GM19467 (cell line): ENCODE measurements at regions not wholly inside any gene's neighbourhood (a gene's known extent, or its start where the extent isn't known, plus 50 kb on each side); places are given as distances from the start of the nearest gene placed in this dataset.

Experiments
- ATAC-seq: cut with Tn5 transposase; IDR thresholded peaks from one replicate; pipeline ENCODE4 v1.9.1; 2021; ENCODE audit warnings: mild to moderate bottlenecking, moderate library complexity; ENCODE audit not compliant: unreplicated experiment

DNA sequence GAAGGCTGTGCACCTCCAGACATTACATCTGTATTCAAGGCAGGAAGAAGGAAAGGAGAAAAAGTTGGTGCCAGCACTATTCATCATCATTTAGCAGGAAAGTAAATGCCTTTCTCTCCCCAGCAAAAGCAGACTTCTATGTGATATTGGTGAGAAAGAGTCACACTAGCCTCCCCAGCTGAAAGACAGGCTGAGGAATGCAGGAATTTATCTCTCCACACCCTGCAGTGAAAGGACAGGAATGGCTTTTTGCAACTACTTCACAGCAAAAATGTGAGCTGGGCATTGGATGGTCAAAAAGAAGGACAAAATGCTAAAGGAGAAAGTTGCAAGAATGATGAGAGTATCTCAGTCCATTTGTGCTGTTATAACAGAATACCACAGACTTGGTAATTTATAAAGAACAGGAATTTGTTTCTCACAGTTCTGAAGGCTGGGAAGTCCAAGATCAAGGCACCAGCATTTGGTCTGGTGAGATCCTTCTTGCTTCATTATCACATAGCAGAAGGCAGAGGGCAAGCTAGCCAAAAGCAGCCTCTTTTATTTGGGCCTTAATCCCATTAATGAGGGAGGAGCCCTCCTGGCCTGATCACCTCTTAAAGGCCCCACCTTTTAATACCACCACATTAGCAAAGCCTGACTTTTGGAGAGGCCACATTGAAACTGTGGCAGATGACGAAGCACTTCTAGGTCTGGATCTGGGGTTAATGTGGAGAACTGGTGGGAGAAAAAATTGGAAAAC lies 388.1 kb upstream of the SLC14A2 start:
- no peak for ATAC-seq

DNA sequence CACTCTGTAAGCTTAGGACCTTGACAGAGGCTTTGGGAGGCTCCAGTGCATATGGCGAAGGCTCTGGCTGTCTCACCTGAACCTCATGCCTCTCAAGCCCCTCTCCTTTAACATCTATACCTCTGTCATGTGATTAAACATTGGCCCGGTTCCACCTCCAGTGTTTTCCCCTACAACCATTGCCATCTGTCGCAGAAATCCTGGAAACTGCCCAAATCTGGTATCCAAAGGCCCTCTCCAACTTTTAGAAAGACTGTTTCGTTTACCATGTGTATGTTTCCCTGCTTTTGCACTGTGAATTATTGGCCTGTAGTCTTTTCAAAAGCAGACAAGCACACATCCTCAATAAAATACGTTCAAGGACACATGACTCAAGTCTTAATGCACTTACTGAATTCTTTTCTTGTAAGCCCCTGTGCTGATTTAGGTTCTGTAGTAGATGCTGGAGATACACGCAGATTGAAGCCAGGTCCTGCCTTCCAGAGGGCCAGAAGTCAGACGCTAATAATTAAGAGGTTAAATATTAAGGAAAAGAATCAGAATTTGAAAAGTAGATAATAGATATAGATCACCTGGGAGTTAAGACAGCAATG lies 386.4 kb upstream of the SLC14A2 start:
- no peak for ATAC-seq

DNA sequence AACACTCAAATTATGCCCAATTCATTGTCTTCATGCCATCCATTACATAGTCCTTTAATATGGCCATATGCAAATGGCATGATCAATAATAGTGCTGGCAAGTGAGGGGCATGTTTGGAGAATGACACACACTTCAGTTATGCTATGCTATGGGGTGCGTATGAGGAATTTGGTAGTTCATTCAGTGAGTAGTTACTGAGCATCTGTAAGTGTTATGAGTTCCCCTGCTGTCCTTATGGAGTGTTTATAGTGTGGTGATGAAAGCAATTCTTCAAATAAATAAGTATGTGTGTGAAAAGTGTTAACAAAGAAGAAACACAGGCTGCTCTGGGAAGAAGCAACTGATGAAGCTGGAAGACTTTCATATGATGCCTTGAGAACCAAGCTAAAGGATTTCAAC lies 383.7 kb upstream of the SLC14A2 start:
- no peak for ATAC-seq

DNA sequence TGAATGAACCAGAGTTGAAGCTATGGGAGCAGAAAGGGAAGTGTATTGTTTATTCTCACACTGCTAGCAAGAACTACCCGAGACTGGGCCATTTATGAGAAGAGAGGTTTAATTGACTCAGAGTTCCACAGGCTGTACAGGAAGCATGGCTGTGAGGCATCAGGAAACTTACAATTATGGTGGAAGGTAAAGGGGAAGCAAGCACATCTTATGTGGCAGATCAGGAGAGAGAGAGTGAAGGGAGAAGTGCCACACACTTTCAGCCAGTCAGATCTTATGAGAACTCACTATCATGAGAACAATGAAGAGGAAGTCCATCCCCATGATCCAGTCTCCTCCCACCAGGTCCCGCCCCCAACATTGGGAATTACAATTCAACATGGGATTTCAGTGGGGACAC lies 383.2 kb upstream of the SLC14A2 start:
- no peak for ATAC-seq

DNA sequence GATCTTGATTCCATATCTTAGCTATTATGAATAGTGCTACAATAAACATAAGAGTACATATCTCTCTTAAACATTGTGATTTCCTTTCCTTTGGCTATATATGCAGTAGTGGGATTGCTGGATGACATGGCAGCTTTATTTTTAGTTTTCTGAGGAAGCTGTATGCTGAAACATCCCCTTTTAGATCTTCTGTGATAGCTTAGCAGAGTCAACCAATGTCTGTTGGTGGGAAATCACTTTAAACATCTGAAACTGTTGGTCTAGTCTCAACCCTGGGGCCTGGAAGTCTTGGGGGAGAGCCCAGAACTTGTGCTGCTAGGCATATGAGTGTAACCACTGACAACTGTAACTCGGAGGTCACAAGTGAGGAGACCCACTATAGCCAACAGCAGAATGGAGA lies 378.6 kb upstream of the SLC14A2 start:
- no peak for ATAC-seq

DNA sequence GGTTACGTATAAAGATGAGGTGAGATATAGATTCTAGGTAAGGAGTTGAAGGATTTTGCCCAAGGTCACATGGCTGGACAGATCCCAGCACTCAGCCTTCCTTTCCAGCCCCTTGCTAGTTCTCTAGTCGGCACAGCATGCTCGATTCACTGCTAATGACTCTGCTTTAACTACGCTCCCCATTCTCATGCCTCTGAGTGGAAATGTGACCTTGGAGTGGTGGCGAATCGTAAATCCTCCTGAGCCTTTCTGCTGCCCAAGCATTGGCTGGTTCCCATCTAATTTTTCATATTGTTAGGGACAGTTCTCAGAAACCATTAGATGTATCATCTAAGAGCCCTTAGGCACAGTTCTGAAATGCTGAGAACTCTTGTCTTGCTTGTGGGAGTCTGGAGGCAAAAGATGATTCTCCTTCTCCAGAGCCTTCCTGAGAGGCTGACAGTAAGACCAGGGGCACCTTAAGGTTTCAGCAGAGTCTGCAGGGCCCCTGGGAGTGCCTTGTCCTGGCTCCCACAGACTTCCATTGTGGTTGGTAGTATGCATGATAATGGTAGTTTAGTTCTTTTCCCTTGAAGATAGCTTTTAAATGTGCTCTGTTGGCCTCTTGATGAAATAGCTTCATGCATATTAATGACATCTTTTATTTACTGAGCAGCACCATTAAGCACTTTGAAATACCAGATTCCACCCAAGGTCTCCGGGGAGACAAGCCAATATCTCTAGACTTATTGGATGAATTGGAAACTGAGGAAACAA lies 377.8 kb upstream of the SLC14A2 start:
- ATAC-seq, result no peak

DNA sequence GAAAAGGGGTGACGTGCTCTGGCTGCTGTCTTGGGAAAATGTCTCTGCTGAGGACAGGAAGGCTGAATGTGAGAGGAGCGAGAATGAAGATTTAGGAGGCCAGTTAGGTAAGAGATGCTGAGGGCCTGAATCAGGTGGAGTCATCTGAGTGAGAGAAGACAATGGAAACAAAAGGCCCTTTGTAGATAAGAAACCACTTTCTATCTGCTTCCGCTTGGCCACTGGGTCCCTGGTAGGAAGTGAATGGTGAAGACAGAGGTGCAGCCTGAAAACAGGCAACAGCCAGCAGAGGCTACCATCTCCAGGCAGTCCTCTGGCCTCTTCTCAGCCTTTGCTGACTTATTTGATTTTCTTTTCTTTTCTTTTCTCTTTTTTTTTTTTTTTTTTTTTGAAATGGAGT lies 374.0 kb upstream of the SLC14A2 start:
- no peak for ATAC-seq

DNA sequence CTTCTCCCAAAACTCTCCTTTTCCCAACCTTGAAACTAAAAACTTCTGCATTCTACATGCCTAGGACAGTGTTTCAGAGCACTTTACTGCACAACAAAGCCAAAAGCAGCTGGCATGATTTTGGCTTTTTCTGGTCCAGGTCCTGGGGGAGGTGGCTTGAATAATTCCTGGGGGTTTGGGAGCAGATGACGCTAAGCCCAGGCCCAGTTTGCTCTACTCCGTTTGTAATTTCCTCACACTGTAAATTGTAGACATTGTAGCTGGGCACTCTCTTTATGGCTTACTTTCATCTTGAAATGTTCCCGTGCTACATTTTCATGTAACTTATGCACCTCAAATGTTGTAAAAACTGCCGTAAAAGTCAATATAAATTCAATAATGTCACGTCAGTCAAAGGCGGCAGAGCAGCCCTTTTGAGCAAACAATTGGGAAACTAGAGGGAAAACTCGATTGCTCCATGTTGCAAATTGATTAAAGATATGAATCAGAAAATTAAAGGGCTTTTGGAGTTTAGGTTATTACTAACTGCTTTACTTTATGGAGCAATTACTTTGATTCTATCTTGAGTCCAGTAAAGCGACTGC lies 373.2 kb upstream of the SLC14A2 start:
- ATAC-seq, result no peak

DNA sequence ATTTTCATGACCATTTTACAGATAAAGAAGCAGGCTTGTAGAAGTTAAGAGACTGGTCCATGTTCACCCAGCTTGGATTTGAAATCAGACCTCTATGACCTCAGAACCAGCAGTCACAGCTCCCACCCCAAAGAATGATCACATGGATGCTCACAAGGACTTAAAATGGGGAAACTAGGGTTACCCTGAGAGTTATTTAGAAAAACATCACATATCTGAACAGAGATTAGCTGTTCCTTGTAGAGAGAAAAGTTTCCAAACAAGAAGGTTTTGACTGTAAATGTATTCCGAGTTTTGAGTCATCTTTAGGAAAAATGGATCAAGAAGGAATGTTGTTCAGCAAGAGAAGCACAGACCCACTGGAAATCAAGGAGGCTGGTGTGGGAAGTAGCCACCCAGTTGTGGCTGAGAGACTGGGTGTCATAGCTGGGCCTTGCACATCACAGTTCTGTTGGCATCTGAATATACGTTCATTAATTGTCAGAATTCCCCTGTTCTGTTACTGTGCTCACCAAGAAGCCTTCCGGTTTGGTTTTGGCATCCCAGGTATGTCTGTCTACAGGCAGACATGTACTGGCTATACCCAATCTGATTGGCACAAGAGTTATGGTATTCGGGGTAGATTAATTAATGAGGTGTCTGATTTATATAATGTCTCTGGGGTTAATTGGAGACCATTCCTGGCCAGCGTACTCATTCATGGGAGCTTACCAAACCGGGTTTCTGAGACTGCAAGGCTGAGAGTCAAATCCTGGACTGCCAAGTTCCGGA lies 371.8 kb upstream of the SLC14A2 start:
- ATAC-seq, result no peak

DNA sequence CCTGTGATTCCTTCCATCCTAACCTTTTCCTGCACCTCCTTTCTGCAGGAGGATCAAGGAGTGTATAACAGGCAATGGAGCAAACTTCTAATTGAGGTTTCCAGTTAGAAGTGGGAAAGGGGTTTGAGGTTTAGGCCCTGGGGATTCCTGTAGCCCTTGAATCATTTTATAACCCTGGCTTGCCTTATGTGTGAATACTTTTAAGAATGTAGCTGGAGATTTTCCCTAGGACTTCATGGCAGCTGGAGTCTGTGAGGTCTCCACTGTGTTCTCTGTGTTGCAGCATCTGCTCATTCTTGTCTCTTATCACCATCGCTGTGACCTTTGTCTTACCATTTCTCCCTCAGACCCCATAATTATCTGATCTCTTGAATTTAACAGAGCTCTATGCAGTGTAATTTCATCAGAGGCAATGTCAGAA lies 370.2 kb upstream of the SLC14A2 start:
- no peak for ATAC-seq

DNA sequence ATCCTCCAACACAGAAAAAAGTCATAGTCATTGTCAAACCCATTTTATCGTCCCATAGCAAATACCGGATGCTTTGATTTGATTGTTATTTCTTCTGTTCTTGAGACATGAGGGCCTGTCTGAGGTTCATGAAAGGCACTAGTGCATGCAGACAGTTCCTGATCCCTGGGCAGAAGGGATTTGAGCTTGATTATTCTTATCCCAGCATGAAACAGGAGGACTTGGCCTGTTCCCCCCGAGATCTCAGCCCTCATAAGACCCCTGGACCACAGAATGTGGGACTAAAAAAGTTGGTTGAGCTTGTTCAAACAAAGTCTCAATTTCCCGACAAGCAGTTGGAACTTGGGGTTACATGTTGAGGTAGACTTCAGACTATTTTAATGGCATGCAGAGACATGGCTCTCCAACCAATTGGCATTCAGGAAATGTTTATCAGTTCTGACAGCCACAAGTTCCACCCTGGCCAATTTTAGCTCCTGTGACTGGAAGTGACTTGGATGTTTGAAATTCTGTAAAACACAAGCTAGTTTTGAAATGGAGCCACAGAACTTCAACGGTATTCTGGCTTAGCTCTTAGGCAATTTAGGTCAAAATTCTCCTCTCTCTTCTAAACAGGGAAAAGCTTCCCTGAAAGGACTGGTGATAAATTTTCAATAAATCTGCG lies 366.9 kb upstream of the SLC14A2 start:
- ATAC-seq, result no peak

DNA sequence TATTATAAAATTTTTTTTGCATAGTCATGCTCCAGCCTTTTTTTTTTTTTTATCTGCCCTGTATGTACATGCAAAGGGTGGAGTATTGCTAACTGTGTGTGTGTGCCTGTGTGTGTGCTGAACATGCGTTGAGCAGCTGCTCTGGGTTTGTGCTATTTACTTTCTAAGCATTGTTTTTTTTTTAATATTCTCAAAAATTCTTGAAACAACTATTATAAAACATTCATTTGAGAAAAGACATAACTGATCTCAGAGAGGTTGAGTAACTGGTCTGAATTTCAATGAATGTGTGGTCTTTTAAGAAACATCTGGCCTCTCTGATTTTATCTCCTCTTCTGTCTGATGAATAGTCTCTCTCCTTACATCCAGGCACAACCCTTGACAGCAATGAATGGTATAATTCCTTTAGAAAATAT lies 366.0 kb upstream of the SLC14A2 start:
- no peak for ATAC-seq

DNA sequence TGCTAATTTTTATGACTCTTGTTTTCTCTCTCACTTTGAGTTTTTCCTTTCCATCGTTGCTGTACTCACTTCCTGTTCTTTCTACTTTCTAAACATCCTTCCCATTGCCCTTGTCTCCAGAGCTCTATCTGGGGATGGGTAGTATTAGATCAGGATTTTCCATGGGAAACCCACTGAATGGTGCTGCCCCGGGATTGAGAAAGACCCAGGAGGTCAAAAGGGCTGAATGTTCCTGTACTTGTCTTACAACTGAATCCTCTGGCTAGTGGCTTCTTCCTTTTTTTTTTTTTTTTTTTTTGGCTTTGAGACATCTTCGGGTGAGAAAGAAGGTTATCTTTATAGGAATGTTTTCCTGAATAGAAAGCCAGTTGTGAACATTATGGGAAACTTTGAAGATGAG lies 364.8 kb upstream of the SLC14A2 start:
- ATAC-seq, result no peak

DNA sequence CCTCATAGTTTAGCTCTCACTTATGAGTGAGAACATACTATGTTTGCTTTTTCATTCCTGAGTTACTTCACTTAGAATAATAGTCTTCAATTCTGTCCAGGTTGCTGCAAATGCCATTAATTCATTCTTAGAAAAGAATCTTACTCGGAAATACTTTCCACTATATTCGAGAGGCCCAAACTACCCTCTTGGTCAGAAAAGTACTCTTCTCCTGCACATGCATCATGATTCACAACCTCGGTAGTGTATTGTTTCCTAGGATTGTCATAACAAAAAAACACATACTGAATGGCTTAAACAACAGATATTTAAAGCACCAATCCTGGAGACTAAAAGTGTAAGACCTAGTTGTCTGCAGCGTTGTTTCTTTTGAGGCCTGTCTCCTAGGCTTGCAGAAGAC lies 364.0 kb upstream of the SLC14A2 start:
- no peak for ATAC-seq

DNA sequence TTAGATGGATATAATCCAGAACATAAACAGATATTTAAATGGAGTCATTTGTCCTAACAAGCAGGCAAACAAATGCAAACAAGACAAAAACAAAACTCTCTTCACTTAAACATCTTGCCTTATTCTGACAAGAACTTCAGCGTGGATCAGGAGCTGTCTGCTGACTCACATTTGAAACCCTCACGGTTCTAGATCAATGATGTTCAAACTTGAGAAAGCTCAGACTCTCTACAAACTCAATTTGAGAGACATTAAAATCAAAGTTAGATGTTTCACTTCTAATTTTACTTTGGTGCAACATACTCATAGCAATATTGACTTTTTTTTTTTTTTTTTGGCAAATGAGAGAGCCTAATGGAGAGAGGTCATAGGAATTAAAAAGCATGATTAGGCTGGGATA lies 362.8 kb upstream of the SLC14A2 start:
- ATAC-seq, result no peak

DNA sequence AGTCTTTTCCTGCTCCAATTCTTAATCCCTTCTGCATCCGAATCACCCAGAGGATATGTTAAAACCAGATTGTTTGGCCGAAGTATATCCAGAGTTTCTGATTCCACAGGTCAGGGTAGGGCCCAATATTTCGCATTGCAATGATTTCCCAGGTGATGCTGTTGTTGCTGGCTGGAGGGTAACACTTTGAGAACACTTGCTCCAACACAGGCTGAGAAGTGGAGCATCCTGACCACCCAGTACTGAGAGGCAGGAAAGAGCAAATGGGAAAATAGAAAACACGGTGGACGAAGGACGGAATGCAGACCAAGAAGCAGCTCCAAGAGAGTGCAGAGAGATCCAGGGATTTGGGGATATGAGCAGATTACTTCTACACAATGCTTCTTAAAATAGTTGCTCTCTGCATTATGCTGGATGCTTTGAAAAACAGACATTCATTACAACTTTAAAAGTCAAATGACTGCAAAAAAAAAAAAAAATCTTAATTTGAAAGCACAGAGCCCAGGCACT lies 362.2 kb upstream of the SLC14A2 start:
- no peak for ATAC-seq

DNA sequence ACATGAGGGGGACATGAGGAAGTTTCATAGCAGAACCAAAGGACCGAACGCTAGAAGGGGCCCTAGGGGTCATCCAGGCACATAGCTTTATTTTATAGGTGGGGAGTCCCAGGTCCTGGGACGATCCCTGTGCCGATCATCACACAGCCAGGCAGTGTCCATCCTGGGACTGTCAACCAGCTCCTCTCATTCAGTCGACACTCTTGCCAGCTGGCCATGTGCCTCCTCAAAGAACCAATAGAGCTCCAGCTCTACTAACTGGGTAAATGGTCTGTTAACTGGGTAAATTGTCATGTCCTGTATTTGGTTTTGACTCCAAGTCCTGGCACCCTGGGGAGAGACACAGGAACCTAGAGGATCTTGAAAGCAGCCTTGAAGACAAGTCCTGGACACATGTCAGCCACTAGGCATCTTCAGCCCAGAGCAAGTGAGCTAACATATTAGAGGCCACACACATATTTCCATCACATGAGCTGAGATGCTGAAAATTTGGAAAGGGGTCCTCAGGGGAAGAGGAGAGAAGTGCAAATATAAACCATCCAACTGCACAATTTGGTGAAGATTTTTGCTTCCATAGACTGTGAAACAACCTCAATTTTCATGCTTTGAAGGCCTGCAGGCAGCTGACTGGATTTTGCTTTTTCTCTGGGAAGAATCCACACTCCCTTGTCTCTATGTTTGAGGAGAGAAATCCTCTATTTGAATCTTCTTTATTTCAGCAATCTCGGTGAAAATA lies 361.1 kb upstream of the SLC14A2 start:
- no peak for ATAC-seq

DNA sequence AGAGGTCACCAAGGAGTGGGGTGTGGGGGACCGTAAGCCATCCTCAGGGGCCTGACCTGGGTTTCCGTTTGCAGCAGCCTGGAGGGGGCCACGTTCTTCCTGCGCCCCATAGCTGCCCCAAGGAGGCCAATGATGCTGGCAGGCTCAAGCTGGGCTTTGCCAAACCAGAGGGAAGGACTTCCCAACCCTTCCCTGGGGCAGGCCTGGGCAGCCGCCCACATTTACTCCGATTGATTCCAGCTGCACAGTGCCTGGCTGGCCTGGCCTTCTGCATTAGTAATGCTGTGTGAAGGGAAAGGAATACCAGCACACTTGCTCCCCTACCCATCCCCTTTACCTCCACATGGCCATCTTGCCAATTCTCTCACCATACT lies 360.6 kb upstream of the SLC14A2 start:
- no peak for ATAC-seq

DNA sequence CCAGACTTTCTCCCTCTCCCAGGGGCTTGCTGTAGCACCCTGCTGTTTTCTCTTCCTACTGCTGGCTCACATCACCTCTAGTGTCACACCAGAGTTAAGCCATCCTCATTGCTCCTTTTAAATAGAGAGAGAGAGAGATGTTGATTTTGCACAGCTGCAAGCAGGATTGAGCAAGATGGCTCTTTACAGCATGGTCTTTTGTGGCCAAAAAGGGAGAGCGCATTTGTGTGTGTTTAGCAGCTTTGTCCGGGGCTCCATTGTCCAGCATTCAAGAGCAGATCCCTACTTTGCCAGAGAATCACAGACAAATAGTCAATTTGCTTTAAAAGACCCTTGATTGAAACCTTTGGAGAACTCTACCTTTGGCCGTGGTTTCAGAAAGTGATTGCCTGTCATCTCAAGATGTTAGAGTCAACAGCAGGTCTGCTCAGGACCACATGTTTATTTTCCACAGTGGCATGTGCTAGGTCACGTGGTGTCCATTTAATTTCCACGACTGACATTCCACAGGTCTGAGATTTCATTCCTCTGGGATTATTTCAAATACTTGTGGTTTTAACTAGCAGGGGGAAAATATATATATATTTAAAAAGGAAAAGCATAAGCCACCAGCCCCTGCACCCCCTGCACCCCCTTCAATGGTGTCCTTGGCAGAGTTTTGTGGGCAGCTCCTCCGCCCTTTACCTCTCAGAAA lies 359.9 kb upstream of the SLC14A2 start:
- ATAC-seq, result no peak
